Transverse colon (tissue), 4 donors: ENCODE measurements at regions not wholly inside any gene's neighbourhood (a gene's known extent, or its start where the extent isn't known, plus 50 kb on each side); places are given as distances from the start of the nearest gene placed in this dataset.
"Not testable (repeated sequence)": the region's sequence is repeated elsewhere in the genome, so short reads cannot be mapped to it uniquely, and the experiment has no call there.

Experiments used
- EP300 ChIP-seq: sonication (generic); formaldehyde crosslinking; IDR thresholded peaks from one replicate; pipeline ENCODE4 v1.6.1; 2017; ENCODE audit warnings: antibody characterized with exemption, low read depth
- POLR2A ChIP-seq: fragments of 450-650 bp; IDR thresholded peaks from one replicate; pipeline ENCODE4 v1.6.1; 2016; ENCODE audit warnings: antibody characterized with exemption, mild to moderate bottlenecking, moderate library complexity
- POLR2AphosphoS5 ChIP-seq, 3 donors: sonication (generic); formaldehyde crosslinking; IDR thresholded peaks; one replicate each; pipeline ENCODE4 v1.6.1; 2016; ENCODE audit warnings: antibody characterized with exemption in 3 of 3
- TF ChIP-seq, protein P1 (sequence below), 5 experiments: fragments of 200-600 bp in 3 of 5; fragments of 450-650 bp in 2 of 5; sonication (generic) in 3 of 5; IDR thresholded peaks; 1 replicate in 2 of 5; 2 replicates in 3 of 5; pipeline ENCODE4 v1.5.1; 2016 to 2017; ENCODE audit warnings: antibody characterized with exemption in 5 of 5, inconsistent platforms in 3 of 5, mild to moderate bottlenecking in 2 of 5, moderate library complexity in 1 of 5

DNA sequence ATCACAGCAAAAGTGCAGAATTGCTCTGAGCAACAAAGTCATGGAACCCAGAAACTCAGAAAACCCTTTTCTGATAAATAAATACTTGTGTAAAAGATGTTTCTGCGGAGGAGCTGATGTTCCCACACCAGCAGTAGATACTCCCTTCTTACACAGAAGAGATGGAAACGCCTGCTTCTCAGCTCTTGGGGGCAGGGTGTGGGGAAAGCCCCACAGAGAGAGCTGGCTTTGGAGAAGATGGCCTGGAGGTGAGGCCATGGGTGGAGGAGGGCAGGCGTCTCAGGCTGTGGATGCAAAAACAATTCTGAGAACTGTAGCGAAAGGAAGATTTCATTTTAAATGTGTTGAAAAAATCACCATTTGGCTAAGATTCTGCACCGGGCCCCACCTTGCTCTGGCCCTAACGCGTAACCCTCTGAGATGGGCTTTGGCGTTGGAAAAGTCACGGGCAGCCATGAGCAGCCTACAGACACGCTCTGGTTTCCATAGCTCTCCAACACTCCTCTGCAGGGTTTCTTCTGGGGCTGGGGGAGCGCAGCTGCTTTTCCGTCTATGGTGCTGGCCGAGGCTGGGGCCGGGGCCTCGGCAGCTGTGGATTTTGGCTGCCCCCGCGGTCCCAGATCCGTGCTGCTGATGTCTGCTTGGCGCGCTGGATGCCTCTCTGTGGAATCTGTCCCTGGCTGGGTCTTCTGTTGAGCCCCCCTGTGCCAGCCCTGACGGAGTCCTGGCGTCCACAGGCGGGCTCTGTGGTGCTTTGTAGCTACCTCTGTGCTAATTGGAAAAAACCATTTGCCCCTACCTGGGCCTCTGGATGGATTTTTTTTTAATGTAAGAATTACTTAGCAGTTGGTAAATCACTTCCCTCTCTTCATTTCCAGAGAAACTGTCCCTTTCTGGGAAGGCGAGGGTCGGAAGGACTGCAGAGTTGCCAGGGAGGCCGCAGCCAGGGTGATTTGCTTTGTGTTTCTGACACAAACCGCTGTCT lies 200.9 kb downstream of the BANP start:
- TF ChIP-seq, protein P1, sequence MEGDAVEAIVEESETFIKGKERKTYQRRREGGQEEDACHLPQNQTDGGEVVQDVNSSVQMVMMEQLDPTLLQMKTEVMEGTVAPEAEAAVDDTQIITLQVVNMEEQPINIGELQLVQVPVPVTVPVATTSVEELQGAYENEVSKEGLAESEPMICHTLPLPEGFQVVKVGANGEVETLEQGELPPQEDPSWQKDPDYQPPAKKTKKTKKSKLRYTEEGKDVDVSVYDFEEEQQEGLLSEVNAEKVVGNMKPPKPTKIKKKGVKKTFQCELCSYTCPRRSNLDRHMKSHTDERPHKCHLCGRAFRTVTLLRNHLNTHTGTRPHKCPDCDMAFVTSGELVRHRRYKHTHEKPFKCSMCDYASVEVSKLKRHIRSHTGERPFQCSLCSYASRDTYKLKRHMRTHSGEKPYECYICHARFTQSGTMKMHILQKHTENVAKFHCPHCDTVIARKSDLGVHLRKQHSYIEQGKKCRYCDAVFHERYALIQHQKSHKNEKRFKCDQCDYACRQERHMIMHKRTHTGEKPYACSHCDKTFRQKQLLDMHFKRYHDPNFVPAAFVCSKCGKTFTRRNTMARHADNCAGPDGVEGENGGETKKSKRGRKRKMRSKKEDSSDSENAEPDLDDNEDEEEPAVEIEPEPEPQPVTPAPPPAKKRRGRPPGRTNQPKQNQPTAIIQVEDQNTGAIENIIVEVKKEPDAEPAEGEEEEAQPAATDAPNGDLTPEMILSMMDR (IDR thresholded peaks at IDR 0.05) = not testable (repeated sequence)
- TF ChIP-seq POLR2A; POLR2AphosphoS5 (IDR thresholded peaks at IDR 0.05); EP300: not testable (repeated sequence)
